ENCODE measurements at regions not wholly inside any gene's neighbourhood (a gene's known extent, or its start where the extent isn't known, plus 50 kb on each side); places are given as distances from the start of the nearest gene placed in this dataset.
A peak's percentile ranks its signal among the peaks of the same experiment; 100 is the strongest.

- Histone ChIP-seq H3K4me3 (ENCODE audit: low read depth, low read length) (no peak overlapping the region), H3K27me3 (ENCODE audit: control insufficient read depth, insufficient read depth, low read length) (peaks cover 2% of the 10 kb centered on the region), H3K36me3 (ENCODE audit: control insufficient read depth, insufficient read depth, low read length) (no peaks in the 10 kb centered on the region)
- no peak for TF ChIP-seq CTCF (IDR thresholded peaks at IDR 0.05; ENCODE audit: insufficient read depth, low read length, severe bottlenecking)
- DNase-seq (ENCODE audit: low read depth) (peak; percentile 3), FAIRE-seq (no peak)
Measured at GRCh38 chr13:103157434-103158145, 91.4 kb upstream of the SLC10A2 start.

- TF ChIP-seq CTCF (IDR thresholded peaks at IDR 0.05; ENCODE audit: insufficient read depth, low read length, severe bottlenecking) = no peak
- DNase-seq (ENCODE audit: low read depth) = peak; percentile 92
- no peak overlapping the region for H3K4me3 ChIP-seq (ENCODE audit: low read depth, low read length)
- peak; percentile 47 for FAIRE-seq
- H3K36me3 ChIP-seq (ENCODE audit: control insufficient read depth, insufficient read depth, low read length) = no peaks in the 10 kb centered on the region
- H3K27me3 ChIP-seq (ENCODE audit: control insufficient read depth, insufficient read depth, low read length) = peaks cover 2% of the 10 kb centered on the region
Measured at GRCh38 chr13:103157016-103157415, 90.8 kb upstream of the SLC10A2 start.

GRCh38 chr13:103156346-103156998 lies 90.3 kb upstream of the SLC10A2 start:
- peaks cover 2% of the 10 kb centered on the region for H3K27me3 ChIP-seq (ENCODE audit: control insufficient read depth, insufficient read depth, low read length)
- H3K4me3 ChIP-seq (ENCODE audit: low read depth, low read length) = no peak overlapping the region
- FAIRE-seq (no peak), DNase-seq (ENCODE audit: low read depth) (no peak)
- no peak for TF ChIP-seq CTCF (IDR thresholded peaks at IDR 0.05; ENCODE audit: insufficient read depth, low read length, severe bottlenecking)
- no peaks in the 10 kb centered on the region for H3K36me3 ChIP-seq (ENCODE audit: control insufficient read depth, insufficient read depth, low read length)

- Histone ChIP-seq H3K4me3 (ENCODE audit: low read depth, low read length) (no peak overlapping the region), H3K36me3 (ENCODE audit: control insufficient read depth, insufficient read depth, low read length) (no peaks in the 10 kb centered on the region), H3K27me3 (ENCODE audit: control insufficient read depth, insufficient read depth, low read length) (peaks cover 2% of the 10 kb centered on the region)
- no peak for FAIRE-seq
- no peak for DNase-seq (ENCODE audit: low read depth)
- no peak for TF ChIP-seq CTCF (IDR thresholded peaks at IDR 0.05; ENCODE audit: insufficient read depth, low read length, severe bottlenecking)
Measured at GRCh38 chr13:103153466-103153865, 87.2 kb upstream of the SLC10A2 start.

- Histone ChIP-seq H3K4me3 (ENCODE audit: low read depth, low read length) (no peak overlapping the region), H3K27me3 (ENCODE audit: control insufficient read depth, insufficient read depth, low read length) (no peaks in the 10 kb centered on the region), H3K36me3 (ENCODE audit: control insufficient read depth, insufficient read depth, low read length) (no peaks in the 10 kb centered on the region)
- DNase-seq (ENCODE audit: low read depth) (no peak), FAIRE-seq (no peak)
- TF ChIP-seq CTCF (IDR thresholded peaks at IDR 0.05; ENCODE audit: insufficient read depth, low read length, severe bottlenecking) = no peak
Measured at GRCh38 chr13:103147961-103148360, 81.7 kb upstream of the SLC10A2 start.
